AG10803 (cell line): ENCODE measurements at regions not wholly inside any gene's neighbourhood (a gene's known extent, or its start where the extent isn't known, plus 50 kb on each side); places are given as distances from the start of the nearest gene placed in this dataset.
"Not testable (repeated sequence)": the region's sequence is repeated elsewhere in the genome, so short reads cannot be mapped to it uniquely, and the experiment has no call there.

Experiments
- DNase-seq: peaks from one replicate; pipeline ENCODE4 v3.0.0; 2010; ENCODE audit warnings: low read depth
- H3K4me3 ChIP-seq: 2 replicates; pipeline ENCODE4 v1.5.1; 2011; ENCODE audit warnings: mild to moderate bottlenecking, low read length, control low read depth
- CTCF ChIP-seq: conservative IDR thresholded peaks from 2 replicates; pipeline ENCODE4 v1.5.1; 2011; ENCODE audit warnings: mild to moderate bottlenecking, low read length, control low read depth, inconsistent platforms

- no peak for DNase-seq
- H3K4me3 ChIP-seq, result no peak overlapping the region
- no peak for TF ChIP-seq CTCF
These were observed 294.5 kb upstream of the PIK3R1 start for GRCh38 chr5:67921004-67921601.

GRCh38 chr5:67919532-67919931 lies 296.0 kb upstream of the PIK3R1 start:
- not testable (repeated sequence) for H3K4me3 ChIP-seq, DNase-seq

- no peak for DNase-seq
- no peak for TF ChIP-seq CTCF
- no peak overlapping the region for H3K4me3 ChIP-seq
These were observed 298.0 kb upstream of the PIK3R1 start for GRCh38 chr5:67917561-67917960.

- H3K4me3 ChIP-seq, result no peak overlapping the region
- DNase-seq, result no peak
- TF ChIP-seq CTCF, result no peak
These were observed 305.0 kb upstream of the PIK3R1 start for GRCh38 chr5:67910546-67910945.

- TF ChIP-seq CTCF, result no peak
- H3K4me3 ChIP-seq, result no peak overlapping the region
- DNase-seq, result no peak
These were observed 307.3 kb upstream of the PIK3R1 start for GRCh38 chr5:67908126-67908765.

GRCh38 chr5:67904366-67904765 lies 311.2 kb upstream of the PIK3R1 start:
- TF ChIP-seq CTCF, result no peak
- DNase-seq, result no peak
- no peak overlapping the region for H3K4me3 ChIP-seq

GRCh38 chr5:67903656-67904055 lies 311.9 kb upstream of the PIK3R1 start:
- H3K4me3 ChIP-seq, result no peak overlapping the region
- DNase-seq, result no peak
- TF ChIP-seq CTCF, result no peak
